Neural cell (in vitro differentiated cells): ENCODE measurements at regions not wholly inside any gene's neighbourhood (a gene's known extent, or its start where the extent isn't known, plus 50 kb on each side); places are given as distances from the start of the nearest gene placed in this dataset.

Experiments
- CTCF ChIP-seq: fragments of 450-650 bp; IDR thresholded peaks from 2 replicates; pipeline ENCODE4 v1.5.1; 2014; ENCODE audit warnings: antibody characterized with exemption, mild to moderate bottlenecking, moderate library complexity; ENCODE audit not compliant: poor library complexity, severe bottlenecking
- EP300 ChIP-seq: fragments of 450-650 bp; conservative IDR thresholded peaks from 2 replicates; pipeline ENCODE4 v1.6.1; 2014; ENCODE audit warnings: antibody characterized with exemption, mild to moderate bottlenecking, moderate library complexity; ENCODE audit not compliant: poor library complexity, severe bottlenecking
- EZH2 ChIP-seq: fragments of 200-600, 300-800 bp; shearing (Covaris generic), sonication (generic); IDR thresholded peaks from 2 replicates; pipeline ENCODE4 v1.6.1; 2014; ENCODE audit warnings: antibody characterized with exemption, low read length, borderline replicate concordance, mild to moderate bottlenecking; ENCODE audit not compliant: insufficient read depth, poor library complexity, severe bottlenecking
- MXI1 ChIP-seq: fragments of 450-650 bp; conservative IDR thresholded peaks from 2 replicates; pipeline ENCODE4 v1.6.1; 2014; ENCODE audit warnings: antibody characterized with exemption, mild to moderate bottlenecking; ENCODE audit not compliant: poor library complexity, severe bottlenecking
- RAD21 ChIP-seq: fragments of 450-650 bp; conservative IDR thresholded peaks from 2 replicates; pipeline ENCODE4 v1.6.1; 2014; ENCODE audit warnings: antibody characterized with exemption, mild to moderate bottlenecking, moderate library complexity
- REST ChIP-seq: IDR thresholded peaks from 2 replicates; pipeline ENCODE4 v1.6.1; 2012; ENCODE audit warnings: borderline replicate concordance
- SMC3 ChIP-seq: fragments of 450-650 bp; conservative IDR thresholded peaks from 2 replicates; pipeline ENCODE4 v1.6.1; 2014; ENCODE audit warnings: antibody characterized with exemption, mild to moderate bottlenecking, moderate library complexity; ENCODE audit not compliant: poor library complexity
- TAF1 ChIP-seq: IDR thresholded peaks from 2 replicates; pipeline ENCODE4 v1.6.1; 2012; ENCODE audit warnings: low read depth

- TF ChIP-seq CTCF (no peak), TAF1 (no peak), RAD21 (no peak), SMC3 (no peak), EZH2 (no peak), EP300 (no peak), MXI1 (no peak), REST (no peak)
Measured at GRCh38 chr1:87560601-87561360, 232.1 kb downstream of the LMO4 start.
